Activated CD4-positive, alpha-beta T cell treated with anti-CD3 and anti-CD28 coated beads, Interleukin-2, amount 50 U/mL, for 1 hour (primary cell): ENCODE measurements at regions not wholly inside any gene's neighbourhood (a gene's known extent, or its start where the extent isn't known, plus 50 kb on each side); places are given as distances from the start of the nearest gene placed in this dataset.

Experiments used
- DNase-seq: peaks from one replicate; pipeline ENCODE4 v3.0.0-alpha.2; 2020

DNA sequence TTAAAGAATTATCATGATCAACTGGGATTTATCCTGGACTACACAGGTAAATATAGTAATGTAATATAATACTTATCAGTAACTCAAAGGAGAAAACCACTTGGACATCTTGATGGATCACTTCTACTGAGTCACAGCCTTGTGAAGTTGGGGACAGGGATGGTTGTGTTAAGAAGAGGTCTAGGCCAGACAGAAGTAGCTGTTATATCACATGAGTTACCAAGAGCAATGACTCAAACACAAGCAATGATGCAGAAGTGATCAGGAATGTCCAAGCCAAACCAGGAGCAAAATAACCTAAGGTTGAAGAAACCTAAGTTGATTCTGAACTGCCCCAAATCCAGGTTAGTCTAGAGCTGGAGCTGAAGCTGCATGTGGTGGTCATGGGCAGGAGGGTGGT lies 424.5 kb upstream of the DAB1 start:
- no peak for DNase-seq

GRCh38 chr1:57845041-57845440 lies 421.2 kb upstream of the DAB1 start:
- no peak for DNase-seq

DNA sequence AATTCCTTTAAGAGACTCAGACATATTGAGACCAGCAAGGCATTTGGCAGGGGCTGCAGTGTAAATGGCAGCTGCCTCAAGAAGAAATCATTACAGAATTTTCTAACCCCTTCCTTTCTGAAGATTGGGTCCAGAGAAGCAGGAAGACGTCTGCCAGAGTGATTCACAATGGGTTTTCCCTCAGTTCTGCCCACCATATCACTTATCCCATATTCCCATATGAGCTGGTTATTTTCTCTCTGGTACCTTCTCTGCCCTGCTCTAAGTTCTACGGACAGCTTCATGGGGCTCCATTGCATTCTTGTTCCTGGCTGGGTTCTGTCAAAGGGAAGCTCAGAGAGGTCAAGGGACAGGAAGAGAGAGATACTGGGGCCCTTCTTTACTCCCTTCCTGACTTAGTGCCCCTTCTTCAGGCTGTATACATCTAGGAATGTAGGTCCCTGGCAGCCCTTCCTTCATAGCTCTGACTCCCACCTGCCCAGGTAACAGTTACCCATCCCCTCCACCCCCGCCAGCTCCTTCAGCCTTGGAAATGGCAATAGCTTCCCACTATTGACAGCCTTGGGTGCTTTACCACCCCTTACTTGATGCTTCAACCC lies 420.6 kb upstream of the DAB1 start:
- DNase-seq = no peak

- DNase-seq = no peak
Observed at GRCh38 chr1:57843760-57844159, 419.9 kb upstream of the DAB1 start.

- no peak for DNase-seq
Observed at GRCh38 chr1:57839526-57839925, 415.7 kb upstream of the DAB1 start.

- no peak for DNase-seq
Observed at GRCh38 chr1:57839067-57839466, 415.2 kb upstream of the DAB1 start.

- no peak for DNase-seq
Observed at GRCh38 chr1:57835620-57836019, 411.8 kb upstream of the DAB1 start.

DNA sequence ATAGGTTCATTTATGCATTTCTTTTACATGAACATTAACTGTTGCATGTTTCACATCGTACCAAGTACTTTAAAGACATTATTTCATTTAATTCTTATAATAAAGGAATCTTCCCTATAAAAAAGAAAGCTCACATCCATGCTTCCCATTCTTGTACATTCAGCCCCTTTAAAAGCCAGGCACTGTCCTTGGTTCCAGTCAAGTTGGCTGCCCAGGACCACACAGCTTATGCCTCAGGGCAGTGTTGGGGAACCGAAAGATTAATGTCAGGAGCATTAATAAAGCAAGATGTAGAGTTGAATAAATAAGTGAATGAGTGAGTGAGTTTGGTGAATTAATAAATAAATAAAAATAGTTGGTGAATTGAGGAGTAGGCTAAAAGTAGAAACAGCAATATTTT lies 409.4 kb upstream of the DAB1 start:
- DNase-seq = no peak

DNA sequence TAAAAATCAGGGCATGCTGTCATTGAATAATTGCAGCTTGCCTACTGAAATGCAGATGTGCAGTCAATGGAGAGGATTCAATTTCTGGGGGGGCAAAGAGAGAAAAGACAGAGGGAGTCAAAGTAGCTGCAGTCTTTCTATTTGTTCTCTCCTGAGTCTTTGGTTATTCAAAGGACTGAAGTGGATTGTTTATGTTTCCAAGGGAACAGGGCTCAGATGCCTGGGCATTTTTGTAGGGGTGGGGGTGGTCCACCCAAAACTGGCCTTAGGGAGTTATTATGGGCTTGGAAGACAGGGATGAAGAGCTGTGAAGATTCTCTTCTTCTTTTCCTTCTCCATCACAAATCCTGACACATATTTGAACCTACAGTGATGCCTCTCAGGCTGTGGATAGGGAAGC lies 408.8 kb upstream of the DAB1 start:
- no peak for DNase-seq

DNA sequence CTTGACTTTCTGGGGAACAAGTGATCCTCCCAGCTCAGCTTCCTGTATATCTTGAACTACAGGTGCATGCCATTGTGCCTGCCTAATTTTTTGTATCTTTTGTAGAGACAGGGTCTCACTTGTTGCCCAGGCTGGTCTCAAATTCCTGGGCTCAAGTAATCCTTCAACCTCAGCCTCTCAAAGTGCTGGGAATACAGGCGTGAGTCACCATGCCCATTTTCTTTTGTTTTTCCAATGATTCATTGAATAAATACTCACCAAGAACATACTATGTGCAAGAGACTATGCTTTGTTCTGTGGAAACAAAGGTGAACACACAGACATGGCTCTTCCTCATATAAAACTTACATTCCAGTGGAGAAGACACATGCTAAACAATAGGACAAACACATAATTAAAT lies 407.8 kb upstream of the DAB1 start:
- DNase-seq = no peak

GRCh38 chr1:57826535-57826934 lies 402.7 kb upstream of the DAB1 start:
- no peak for DNase-seq

DNA sequence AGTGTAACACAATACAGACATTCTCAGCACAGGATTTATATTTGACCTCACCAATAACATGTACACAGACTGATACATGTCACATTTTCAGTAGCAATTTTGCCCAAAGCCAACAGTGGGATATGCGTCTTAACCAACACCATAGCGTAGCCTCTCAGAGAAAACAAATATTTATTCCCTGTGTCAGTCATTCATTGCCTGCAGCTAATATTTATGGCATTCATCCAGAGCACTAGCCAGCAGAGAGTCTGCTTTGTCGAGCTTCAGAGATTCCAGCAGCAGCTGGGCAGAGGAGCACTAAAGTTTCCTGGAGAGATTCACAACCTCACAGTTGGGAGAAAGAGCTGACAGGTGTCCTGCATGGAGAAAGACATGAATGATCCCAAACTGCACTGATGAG lies 400.7 kb upstream of the DAB1 start:
- DNase-seq = no peak

DNA sequence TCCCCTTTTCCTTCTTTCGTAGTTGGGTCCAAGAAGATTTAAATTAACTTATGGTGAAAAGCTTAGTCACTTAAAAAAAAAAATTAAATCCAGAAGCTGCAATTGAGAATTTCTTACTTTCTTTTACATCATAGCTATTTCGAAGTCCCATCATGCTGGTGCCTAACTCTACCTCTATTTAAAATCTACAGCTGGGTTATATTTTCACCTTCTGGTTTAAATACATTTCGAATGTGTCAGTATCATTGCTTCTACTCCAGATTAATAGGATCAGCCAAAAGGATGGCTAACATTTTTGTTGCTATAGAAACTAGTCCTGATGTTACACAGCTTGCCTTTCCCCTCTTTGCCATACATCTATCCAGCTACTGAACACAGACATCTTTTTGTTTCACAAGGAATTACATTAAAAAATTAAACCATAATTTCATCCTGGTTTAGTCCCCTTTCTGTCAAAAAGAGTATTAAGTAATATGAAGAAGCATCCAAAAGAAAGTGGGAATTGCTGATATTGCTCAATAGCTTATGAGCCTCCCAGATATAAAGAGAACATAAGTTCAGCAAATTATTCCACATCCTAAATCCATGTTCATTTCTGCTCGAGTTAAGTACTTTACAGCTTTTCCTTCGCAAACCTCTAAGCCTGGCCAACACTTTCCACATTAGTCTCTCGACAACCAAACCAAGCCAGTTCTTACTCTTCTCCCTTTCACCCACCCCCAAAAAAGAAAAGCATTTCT lies 396.7 kb upstream of the DAB1 start:
- DNase-seq = no peak

GRCh38 chr1:57819893-57820292 lies 396.0 kb upstream of the DAB1 start:
- DNase-seq = no peak

GRCh38 chr1:57803586-57803985 lies 379.7 kb upstream of the DAB1 start:
- no peak for DNase-seq

- DNase-seq = no peak
Observed at GRCh38 chr1:57800376-57800775, 376.5 kb upstream of the DAB1 start.

DNA sequence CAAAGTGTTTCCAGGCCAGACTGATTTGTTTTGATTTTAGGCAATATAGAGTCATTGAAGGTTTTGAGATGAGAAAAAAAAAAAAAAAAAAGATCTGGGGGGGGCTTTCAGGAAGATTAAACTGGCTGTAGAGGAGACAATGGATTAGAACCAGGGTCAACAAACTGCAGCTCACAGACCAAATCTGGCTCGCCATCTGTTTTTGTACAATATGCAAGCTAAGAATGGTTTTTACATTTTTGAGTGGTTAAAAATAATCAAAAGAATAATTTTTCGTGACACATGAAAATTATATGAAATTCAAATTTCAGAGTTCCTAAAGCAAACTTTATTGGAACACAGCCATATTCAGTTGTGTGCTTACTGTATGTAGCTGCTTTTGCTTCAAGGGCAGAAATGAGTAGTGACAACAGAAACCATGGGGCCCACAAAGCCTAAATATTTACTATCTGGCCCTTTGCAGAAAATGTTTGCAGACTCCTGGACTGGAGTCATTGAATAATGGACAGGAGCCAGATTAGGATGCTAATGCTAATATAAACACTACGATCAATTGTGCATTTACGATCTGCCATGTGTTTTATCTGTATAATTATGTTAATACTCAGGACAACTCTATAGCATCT lies 375.7 kb upstream of the DAB1 start:
- DNase-seq = no peak

DNA sequence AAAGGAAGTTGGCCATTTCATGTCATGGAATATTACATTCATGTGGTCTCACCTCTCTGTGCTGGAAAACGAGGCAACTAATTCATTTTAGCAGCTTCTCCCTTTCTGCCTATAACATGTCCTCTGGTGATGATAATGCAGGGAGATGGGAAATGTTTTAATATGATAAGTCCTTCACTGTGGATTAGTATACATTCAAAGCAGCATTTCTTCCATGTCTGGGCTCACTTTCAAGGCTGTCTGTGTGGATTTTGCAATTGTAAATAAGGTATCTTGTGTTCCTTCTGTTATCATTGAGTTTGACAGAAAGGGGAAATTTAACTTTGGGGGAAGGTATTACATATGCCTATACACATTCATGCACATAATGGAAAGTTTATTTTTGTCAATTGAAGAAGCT lies 374.7 kb upstream of the DAB1 start:
- no peak for DNase-seq

DNA sequence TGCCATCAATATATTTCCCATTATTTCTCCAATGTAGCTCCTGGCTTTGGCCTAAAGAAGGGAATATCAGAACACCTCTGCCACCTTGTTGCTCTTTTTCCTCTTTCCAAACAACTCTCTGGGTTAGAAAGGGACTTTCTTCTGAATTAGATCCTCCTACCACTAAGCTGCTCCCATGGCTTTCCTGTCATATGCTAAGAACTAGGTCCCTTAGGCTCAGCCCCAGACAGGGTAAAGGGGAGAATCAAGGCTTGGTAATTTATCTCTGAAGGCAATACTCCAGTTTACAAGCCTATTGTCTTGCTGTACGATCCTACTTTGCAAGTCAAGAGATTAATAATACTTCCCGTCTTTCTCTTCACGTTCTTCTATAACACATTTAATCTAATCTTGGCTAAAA lies 373.2 kb upstream of the DAB1 start:
- no peak for DNase-seq

DNA sequence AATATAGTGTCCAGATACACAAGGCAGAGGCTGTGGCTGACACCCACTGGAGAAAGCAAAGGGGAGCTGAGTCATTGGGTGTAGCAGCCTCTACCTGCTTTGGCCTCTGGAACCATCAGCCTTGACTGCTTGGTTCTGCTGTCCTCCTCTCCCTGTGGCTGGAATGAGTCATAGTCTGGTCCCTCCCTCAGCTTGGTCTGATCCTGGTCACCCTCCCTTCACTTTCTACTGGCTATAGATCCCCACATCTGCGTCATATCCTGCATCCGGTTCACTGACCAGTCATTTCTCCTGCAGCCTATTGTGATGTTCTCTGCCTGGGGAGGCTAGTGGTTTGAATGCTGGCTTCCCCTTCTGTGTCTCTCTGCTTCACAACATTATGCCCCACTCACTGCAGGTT lies 372.8 kb upstream of the DAB1 start:
- no peak for DNase-seq

DNA sequence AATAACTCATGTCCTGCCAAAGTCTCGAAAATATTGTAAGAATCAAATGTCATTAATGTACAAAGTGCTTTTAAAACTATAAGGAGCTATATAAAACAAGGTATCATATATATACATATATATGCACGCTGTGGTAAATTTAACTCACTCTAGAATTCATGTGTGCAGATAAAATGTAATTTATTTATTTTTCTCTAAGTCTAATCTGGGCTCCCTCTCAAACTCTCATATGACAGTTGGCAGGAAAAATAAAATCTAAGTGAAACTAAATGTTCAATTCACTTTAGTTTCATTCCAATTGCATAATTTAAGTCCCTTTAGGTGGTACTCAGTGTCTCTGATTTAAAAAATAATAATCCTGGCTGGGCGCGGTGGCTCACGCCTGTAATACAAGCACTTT lies 372.0 kb upstream of the DAB1 start:
- no peak for DNase-seq

GRCh38 chr1:57794078-57794477 lies 370.2 kb upstream of the DAB1 start:
- no peak for DNase-seq

DNA sequence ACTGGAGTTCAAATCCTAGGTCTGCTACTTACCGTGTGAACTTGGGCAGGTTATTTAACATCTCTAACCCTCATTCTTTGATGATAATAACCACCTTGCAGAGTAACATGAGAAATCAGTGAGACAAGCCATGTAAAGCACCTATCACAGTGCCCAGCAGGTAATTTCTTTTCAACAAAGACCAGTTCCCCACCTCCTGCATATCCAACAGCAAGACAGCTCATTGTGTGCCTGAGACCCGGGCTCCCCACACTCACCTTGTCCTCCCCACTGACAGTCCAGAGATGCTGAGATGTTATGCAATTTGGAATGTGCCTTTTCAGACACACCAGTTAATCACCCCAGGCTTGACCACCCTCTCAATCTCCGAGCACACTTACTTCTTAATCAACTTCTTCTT lies 367.6 kb upstream of the DAB1 start:
- DNase-seq = no peak

DNA sequence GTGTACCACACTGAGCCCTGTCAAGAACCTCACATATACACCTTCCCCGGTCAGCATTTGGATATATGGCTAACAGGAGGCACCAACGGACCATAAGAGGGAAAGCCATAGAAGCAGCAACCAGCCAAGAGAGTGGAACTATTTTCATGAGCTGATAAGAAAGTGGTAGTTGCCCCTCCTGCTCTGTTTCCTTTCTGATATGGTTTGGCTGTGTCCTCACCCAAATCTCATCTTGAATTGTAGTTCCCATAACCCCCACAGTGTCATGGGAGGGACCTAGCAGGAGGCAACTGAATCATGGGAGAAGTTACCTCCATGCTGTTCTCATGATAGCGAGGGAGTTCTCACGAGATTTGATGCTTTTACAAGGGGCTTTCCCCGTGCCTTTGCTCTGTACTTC lies 366.1 kb upstream of the DAB1 start:
- no peak for DNase-seq

DNA sequence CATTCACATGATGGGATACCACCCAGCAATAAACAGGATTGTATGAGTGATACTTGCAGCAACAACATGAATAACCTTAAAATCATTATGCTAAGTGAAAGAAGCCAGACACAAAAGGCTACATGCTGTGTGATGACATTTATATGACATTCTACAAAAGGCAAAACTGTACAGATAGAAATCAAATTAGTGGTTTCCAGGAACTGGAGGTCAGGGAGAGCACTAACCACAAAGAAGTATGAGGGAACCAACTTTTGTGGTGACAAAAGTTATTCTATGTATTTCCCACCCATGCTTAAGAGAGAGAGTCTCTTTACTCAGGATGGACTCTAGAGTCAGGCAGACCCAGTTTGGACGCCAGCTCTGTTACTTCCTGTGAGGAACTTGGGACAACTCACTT lies 364.5 kb upstream of the DAB1 start:
- DNase-seq = no peak
